Motor neuron (in vitro differentiated cells): ENCODE measurements at regions not wholly inside any gene's neighbourhood (a gene's known extent, or its start where the extent isn't known, plus 50 kb on each side); places are given as distances from the start of the nearest gene placed in this dataset.
"Not testable (repeated sequence)": the region's sequence is repeated elsewhere in the genome, so short reads cannot be mapped to it uniquely, and the experiment has no call there.

Source experiments
- ATAC-seq, 8 experiments: fragments of 200-7000 bp; cut with Tn5 transposase; replicated peaks in 6 of 8; 2 replicates each; pipeline ENCODE4 v1.8.0; 2021; ENCODE audit warnings: mild to moderate bottlenecking in 8 of 8, moderate library complexity in 8 of 8
- H3K27ac ChIP-seq, 2 donors: fragments of 250-450 bp; sonication (Bioruptor Pico); 2 replicates each; pipeline ENCODE4 v1.9.0; 2021; ENCODE audit warnings: antibody characterized with exemption in 2 of 2, mild to moderate bottlenecking in 2 of 2, moderate library complexity in 1 of 2
- H3K4me1 ChIP-seq, 2 donors: fragments of 250-450 bp; sonication (Bioruptor Pico); replicated peaks in 1 of 2; 2 replicates each; pipeline ENCODE4 v1.6.1; 2021; ENCODE audit warnings: antibody characterized with exemption in 2 of 2, mild to moderate bottlenecking in 2 of 2, moderate library complexity in 1 of 2
- H3K4me3 ChIP-seq, 5 donors: fragments of 250-450 bp; sonication (Bioruptor Pico); 2 replicates each; pipeline ENCODE4 v1.9.0; 2021; ENCODE audit warnings: antibody characterized with exemption in 5 of 5, mild to moderate bottlenecking in 5 of 5, moderate library complexity in 4 of 5
- WGBS, 10 experiments: fragments of 450-650 bp; shearing (Covaris generic); methylation state at CpG; one replicate each; pipeline ENCODE4 v1.0.0; 2022; 5-methylcytosine and 5-hydroxymethylcytosine counted together
- in situ Hi-C, 9 experiments: fragments of 400-800 bp; cut with MboI; loops; one replicate each; pipeline ENCODE4 v1.15.0; 2021; ENCODE audit warnings: low sequenced_read_pairs in 9 of 9, low pct_unique_long_range_greater_than_20kb in 2 of 9; ENCODE audit not compliant: unreplicated experiment in 9 of 9

- in situ Hi-C loops: no loop called here
- WGBS, 10 experiments: 20 to 100% (median 93%) methylated on average over 1 of the region's 1 CpG; no CpG with 5 or more reads in 4 of the 10 experiments
- no peak overlapping the region for H3K4me3 ChIP-seq
Observed at GRCh38 chr12:47610686-47611252, 95.1 kb downstream of the RPAP3 start.

GRCh38 chr12:47609806-47610205 lies 96.0 kb downstream of the RPAP3 start:
- no peak for ATAC-seq
- H3K27ac ChIP-seq: no peak overlapping the region
- 45 to 100% (median 80%) methylated on average over 1 to 3 of the region's 3 CpGs; no CpG with 5 or more reads in 2 of the 10 experiments for whole genome bisulfite sequencing, 10 experiments
- in situ Hi-C loops: no loop called here
- H3K4me3 ChIP-seq: no peak overlapping the region
- H3K4me1 ChIP-seq: no peaks in the 10 kb centered on the region

More at GRCh38 chr12:47610686-47611252, 95.1 kb downstream of the RPAP3 start:
- ATAC-seq: peak in 1 of 8 experiments; percentile 60
- H3K4me1 ChIP-seq: no peaks in the 10 kb centered on the region
- no peak overlapping the region for H3K27ac ChIP-seq

- H3K27ac ChIP-seq, H3K4me1 ChIP-seq, in situ Hi-C loops, ATAC-seq, H3K4me3 ChIP-seq: not testable (repeated sequence)
- WGBS, 10 experiments: 60 to 100% (median 88%) methylated on average over 1 to 4 of the region's 4 CpGs; no CpG with 5 or more reads in 2 of the 10 experiments
Observed at GRCh38 chr12:47608671-47609070, 97.2 kb downstream of the RPAP3 start.

GRCh38 chr12:47604221-47604873 lies 101.5 kb downstream of the RPAP3 start:
- Histone ChIP-seq H3K4me1 (no peaks in the 10 kb centered on the region), H3K27ac (no peak overlapping the region), H3K4me3 (no peak overlapping the region)
- WGBS, 10 experiments: 40 to 100% (median 71%) methylated on average over 1 of the region's 1 CpG; no CpG with 5 or more reads in 7 of the 10 experiments
- no peak for ATAC-seq
- in situ Hi-C loops: no loop called here

GRCh38 chr12:47602949-47603558 lies 102.8 kb downstream of the RPAP3 start:
- 42 to 90% (median 67%) methylated on average over 2 to 7 of the region's 11 CpGs; no CpG with 5 or more reads in 4 of the 10 experiments for WGBS, 10 experiments
- in situ Hi-C loops: no loop called here
- no peaks in the 10 kb centered on the region for H3K4me1 ChIP-seq
- ATAC-seq: no peak
- no peak overlapping the region for H3K4me3 ChIP-seq
- no peak overlapping the region for H3K27ac ChIP-seq

- H3K4me3 ChIP-seq: no peak overlapping the region
- 33 to 100% (median 100%) methylated on average over 1 of the region's 1 CpG; no CpG with 5 or more reads in 6 of the 10 experiments for WGBS, 10 experiments
- in situ Hi-C loops: no loop called here
- ATAC-seq: peak in 2 of 8 experiments; percentile 30 to 92
- H3K27ac ChIP-seq: no peak overlapping the region
- no peaks in the 10 kb centered on the region for H3K4me1 ChIP-seq
Observed at GRCh38 chr12:47602325-47602724, 103.5 kb downstream of the RPAP3 start.

- no peak overlapping the region for H3K4me3 ChIP-seq
- H3K4me1 ChIP-seq: no peaks in the 10 kb centered on the region
- ATAC-seq: no peak
- H3K27ac ChIP-seq: no peak overlapping the region
- in situ Hi-C loops: no loop called here
Observed at GRCh38 chr12:47601071-47601470, 104.8 kb downstream of the RPAP3 start.

- ATAC-seq: peak in 7 of 8 experiments; percentile 11 to 49 (median 25)
- no peak overlapping the region for H3K4me3 ChIP-seq
- in situ Hi-C loops: no loop called here
Observed at GRCh38 chr12:47591795-47592194, 114.0 kb downstream of the RPAP3 start.

GRCh38 chr12:47591361-47591791 lies 114.5 kb downstream of the RPAP3 start:
- peak; percentile 31 to 70 (median 56) for ATAC-seq
- Histone ChIP-seq H3K4me1 (no peaks in the 10 kb centered on the region), H3K27ac (no peak overlapping the region), H3K4me3 (no peak overlapping the region)
- in situ Hi-C loops: no loop called here
- WGBS, 10 experiments: 25 to 80% (median 54%) methylated on average over 1 to 3 of the region's 4 CpGs; no CpG with 5 or more reads in 2 of the 10 experiments

More at GRCh38 chr12:47591795-47592194, 114.0 kb downstream of the RPAP3 start:
- Histone ChIP-seq H3K27ac (no peak overlapping the region), H3K4me1 (no peaks in the 10 kb centered on the region)
- 17 to 71% (median 40%) methylated on average over 1 to 3 of the region's 4 CpGs; no CpG with 5 or more reads in 1 of the 10 experiments for WGBS, 10 experiments

GRCh38 chr12:47590771-47591360 lies 115.0 kb downstream of the RPAP3 start:
- Histone ChIP-seq H3K4me1 (no peaks in the 10 kb centered on the region), H3K4me3 (no peak overlapping the region), H3K27ac (no peak overlapping the region)
- WGBS, 10 experiments: 10 to 100% (median 44%) methylated on average over 1 to 3 of the region's 3 CpGs
- in situ Hi-C loops: no loop called here
- peak in 7 of 8 experiments; percentile 11 to 67 (median 46) for ATAC-seq

GRCh38 chr12:47586952-47587669 lies 118.7 kb downstream of the RPAP3 start:
- no peaks in the 10 kb centered on the region for H3K4me1 ChIP-seq
- whole genome bisulfite sequencing, 10 experiments: 30 to 100% (median 83%) methylated on average over 1 to 4 of the region's 4 CpGs; no CpG with 5 or more reads in 3 of the 10 experiments
- H3K4me3 ChIP-seq: no peak overlapping the region
- in situ Hi-C loops: no loop called here
- ATAC-seq: peak in 1 of 8 experiments; percentile 45
- no peak overlapping the region for H3K27ac ChIP-seq

- no peak overlapping the region for H3K4me3 ChIP-seq
- peak in 1 of 8 experiments; percentile 25 for ATAC-seq
- no peaks in the 10 kb centered on the region for H3K4me1 ChIP-seq
- in situ Hi-C loops: no loop called here
- H3K27ac ChIP-seq: no peak overlapping the region
- 67 to 100% (median 95%) methylated on average over 1 to 2 of the region's 2 CpGs; no CpG with 5 or more reads in 6 of the 10 experiments for WGBS, 10 experiments
Observed at GRCh38 chr12:47585507-47585906, 120.3 kb downstream of the RPAP3 start.
